ENCODE measurements at regions not wholly inside any gene's neighbourhood (a gene's known extent, or its start where the extent isn't known, plus 50 kb on each side); places are given as distances from the start of the nearest gene placed in this dataset.
"Not testable (repeated sequence)": the region's sequence is repeated elsewhere in the genome, so short reads cannot be mapped to it uniquely, and the experiment has no call there.

GRCh38 chr17:21768244-21768643, 75.9 kb downstream of the KCNJ18 start:
- intact Hi-C loops (cut with micrococcal nuclease; ENCODE audit: unreplicated experiment); H3K4me1 ChIP-seq (ENCODE audit: insufficient read depth, low read length, poor library complexity, severe bottlenecking); H3K27ac ChIP-seq (ENCODE audit: low read depth, low read length, poor library complexity, severe bottlenecking); CTCF ChIA-PET; H3K9me3 ChIP-seq (ENCODE audit: low read depth, low read length, poor library complexity, severe bottlenecking); H3K36me3 ChIP-seq (ENCODE audit: insufficient read depth, low read length, poor library complexity, severe bottlenecking); H3K27me3 ChIP-seq (replicated peaks; ENCODE audit: insufficient read depth, low read depth, low read length, poor library complexity); DNase-seq (ENCODE audit: low spot score); POLR2A ChIA-PET (ENCODE audit: low non-redundant PET); H3K4me3 ChIP-seq (ENCODE audit: low read depth, low read length, poor library complexity, severe bottlenecking); BruUV-seq (replicated peaks): not testable (repeated sequence)

DNA sequence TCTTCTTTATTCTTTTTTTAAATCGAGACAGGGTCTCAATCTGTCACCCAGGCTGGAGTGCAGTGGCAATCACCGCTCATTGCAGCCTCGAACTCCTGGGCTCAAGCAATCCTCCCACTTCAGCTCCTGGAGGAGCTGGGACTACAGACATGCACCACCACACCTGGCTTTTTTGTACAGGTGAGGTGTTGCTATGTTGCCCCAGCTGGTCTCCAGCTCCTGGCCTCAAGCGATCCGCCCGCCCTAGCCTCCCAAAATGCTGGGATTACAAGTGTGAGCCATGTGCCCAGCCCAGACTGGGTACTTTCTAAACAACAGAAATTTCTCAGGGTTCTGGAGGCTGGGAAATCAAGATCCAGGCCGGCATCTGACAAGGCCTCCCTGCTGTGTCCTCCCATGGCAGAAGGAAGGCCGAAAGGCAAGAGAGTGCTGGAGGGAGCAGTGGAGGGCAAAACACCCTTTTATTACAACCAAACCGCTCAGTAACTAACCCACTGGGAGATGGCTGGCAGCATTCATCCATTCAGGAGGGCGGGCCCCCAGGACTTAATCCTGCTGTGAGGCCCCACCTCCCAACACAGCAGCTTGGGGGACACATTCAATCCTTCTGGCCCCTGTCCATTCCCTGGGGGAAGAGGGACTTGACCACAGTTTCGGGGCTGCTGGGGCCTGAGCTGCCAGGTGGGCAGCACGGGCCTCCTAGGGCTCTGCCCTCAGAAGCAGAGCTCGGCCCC, 76.6 kb downstream of the KCNJ18 start:
- intact Hi-C loops (cut with micrococcal nuclease; ENCODE audit: unreplicated experiment); H3K9me3 ChIP-seq (ENCODE audit: low read depth, low read length, poor library complexity, severe bottlenecking): not testable (repeated sequence)

DNA sequence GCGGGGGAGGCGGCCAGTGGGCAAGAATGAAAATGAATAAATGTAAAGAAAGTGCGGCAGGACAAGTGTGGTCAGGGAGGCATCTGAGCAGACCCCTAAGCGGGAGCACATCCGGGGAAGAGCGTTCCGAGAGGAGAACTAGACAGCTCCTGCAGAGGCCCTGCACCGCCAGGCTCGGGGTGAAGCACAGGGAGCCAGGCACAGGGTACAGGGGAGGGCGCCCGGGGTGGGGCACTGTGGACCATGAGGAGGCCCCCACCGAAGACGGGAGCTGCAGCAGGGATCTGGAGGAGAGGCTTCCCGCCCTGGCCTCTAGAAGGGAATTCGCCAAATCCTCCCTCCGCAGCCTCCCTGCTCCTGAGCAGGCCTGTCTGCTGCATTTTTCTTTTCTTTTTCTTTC, 77.5 kb downstream of the KCNJ18 start:
- H3K27ac ChIP-seq (ENCODE audit: low read depth, low read length, poor library complexity, severe bottlenecking); intact Hi-C loops (cut with micrococcal nuclease; ENCODE audit: unreplicated experiment); CTCF ChIA-PET; POLR2A ChIA-PET (ENCODE audit: low non-redundant PET); H3K4me1 ChIP-seq (ENCODE audit: insufficient read depth, low read length, poor library complexity, severe bottlenecking); BruUV-seq (replicated peaks); H3K27me3 ChIP-seq (replicated peaks; ENCODE audit: insufficient read depth, low read depth, low read length, poor library complexity); H3K36me3 ChIP-seq (ENCODE audit: insufficient read depth, low read length, poor library complexity, severe bottlenecking); H3K4me3 ChIP-seq (ENCODE audit: low read depth, low read length, poor library complexity, severe bottlenecking); H3K9me3 ChIP-seq (ENCODE audit: low read depth, low read length, poor library complexity, severe bottlenecking); DNase-seq (ENCODE audit: low spot score): not testable (repeated sequence)

More for the DNA sequence above, 76.6 kb downstream of the KCNJ18 start:
- CTCF ChIA-PET; H3K4me1 ChIP-seq (ENCODE audit: insufficient read depth, low read length, poor library complexity, severe bottlenecking); DNase-seq (ENCODE audit: low spot score); POLR2A ChIA-PET (ENCODE audit: low non-redundant PET); BruUV-seq (replicated peaks); H3K4me3 ChIP-seq (ENCODE audit: low read depth, low read length, poor library complexity, severe bottlenecking); H3K27me3 ChIP-seq (replicated peaks; ENCODE audit: insufficient read depth, low read depth, low read length, poor library complexity); H3K27ac ChIP-seq (ENCODE audit: low read depth, low read length, poor library complexity, severe bottlenecking); H3K36me3 ChIP-seq (ENCODE audit: insufficient read depth, low read length, poor library complexity, severe bottlenecking): not testable (repeated sequence)

DNA sequence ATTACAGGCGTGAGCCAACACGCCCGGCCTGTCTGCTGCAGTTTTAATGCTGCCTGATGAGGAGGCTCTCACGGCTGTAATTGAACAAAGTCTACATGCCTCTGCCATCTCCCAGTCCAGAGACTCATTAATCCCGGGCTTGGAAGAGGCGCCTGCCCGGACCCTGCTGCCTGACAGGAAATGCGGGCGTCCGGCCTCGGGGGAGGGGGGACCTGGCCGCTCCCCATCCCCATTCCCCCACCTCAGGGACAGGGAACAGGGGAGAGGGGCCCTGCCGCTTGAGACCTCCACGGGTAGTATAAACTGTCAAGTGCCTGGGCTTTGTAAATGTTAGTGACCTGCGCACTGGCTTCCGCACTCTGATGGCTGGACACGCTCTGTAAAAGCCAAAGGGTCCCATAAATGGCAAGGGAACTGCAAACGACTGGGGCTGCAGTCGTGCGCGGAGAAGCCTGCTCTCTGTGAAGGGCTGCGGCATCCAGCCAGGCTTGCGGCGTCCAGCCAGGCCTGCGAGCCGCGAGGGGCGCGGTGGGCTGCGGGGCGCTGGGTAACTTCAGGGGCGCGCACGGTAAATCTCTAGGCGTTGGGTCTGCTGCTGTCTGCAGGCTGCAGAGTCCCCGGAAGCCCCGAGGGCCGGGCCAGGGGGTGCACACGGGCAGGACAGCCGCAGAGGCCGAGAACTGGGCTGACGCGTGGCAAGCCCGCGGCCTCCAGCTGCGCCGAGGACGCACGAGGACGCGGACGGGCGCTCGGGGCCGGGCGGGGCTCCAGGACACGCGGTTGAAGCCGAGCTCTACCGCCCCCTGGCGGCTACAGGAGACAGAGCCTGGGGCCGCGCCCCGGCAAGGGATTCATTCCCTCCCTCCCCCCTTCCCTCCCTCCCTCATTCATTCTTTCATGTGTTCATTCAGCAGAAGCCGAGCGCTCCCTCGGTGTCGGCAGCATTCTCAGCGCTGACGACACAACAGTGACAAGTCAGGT, 78.4 kb downstream of the KCNJ18 start:
- H3K36me3 ChIP-seq (ENCODE audit: insufficient read depth, low read length, poor library complexity, severe bottlenecking); POLR2A ChIA-PET (ENCODE audit: low non-redundant PET); CTCF ChIA-PET; H3K4me3 ChIP-seq (ENCODE audit: low read depth, low read length, poor library complexity, severe bottlenecking); H3K27ac ChIP-seq (ENCODE audit: low read depth, low read length, poor library complexity, severe bottlenecking); H3K4me1 ChIP-seq (ENCODE audit: insufficient read depth, low read length, poor library complexity, severe bottlenecking); DNase-seq (ENCODE audit: low spot score); H3K27me3 ChIP-seq (replicated peaks; ENCODE audit: insufficient read depth, low read depth, low read length, poor library complexity); intact Hi-C loops (cut with micrococcal nuclease; ENCODE audit: unreplicated experiment); BruUV-seq (replicated peaks); H3K9me3 ChIP-seq (ENCODE audit: low read depth, low read length, poor library complexity, severe bottlenecking): not testable (repeated sequence)

- Histone ChIP-seq H3K27ac (ENCODE audit: low read depth, low read length, poor library complexity, severe bottlenecking) (no peak overlapping the region), H3K27me3 (replicated peaks; ENCODE audit: insufficient read depth, low read depth, low read length, poor library complexity) (no peaks in the 10 kb centered on the region), H3K4me1 (ENCODE audit: insufficient read depth, low read length, poor library complexity, severe bottlenecking) (no peaks in the 10 kb centered on the region), H3K36me3 (ENCODE audit: insufficient read depth, low read length, poor library complexity, severe bottlenecking) (no peaks in the 10 kb centered on the region), H3K4me3 (ENCODE audit: low read depth, low read length, poor library complexity, severe bottlenecking) (no peak overlapping the region), H3K9me3 (ENCODE audit: low read depth, low read length, poor library complexity, severe bottlenecking) (peaks cover 4% of the 10 kb centered on the region)
- CTCF ChIA-PET = no interaction called here
- no peak for DNase-seq (ENCODE audit: low spot score)
- POLR2A ChIA-PET (ENCODE audit: low non-redundant PET) = interaction anchor here (0.6 kb wide), 1 partner anchor 796 kb away, joined by 4 read pairs; no protein-coding TSS in a partner anchor
- BruUV-seq (replicated peaks) = no TSS peak
- intact Hi-C loops (cut with micrococcal nuclease; ENCODE audit: unreplicated experiment) = no loop called here
- TF ChIP-seq CTCF (conservative IDR thresholded peaks at IDR 0.05; ENCODE audit: low read depth, low read length) (no peak), EZH2 (IDR thresholded peaks at IDR 0.05; ENCODE audit: borderline replicate concordance, low read depth, low read length, poor library complexity, severe bottlenecking) (no peak)
Observed at GRCh38 chr17:21772321-21772720, 80.0 kb downstream of the KCNJ18 start.

GRCh38 chr17:21772991-21773713, 80.8 kb downstream of the KCNJ18 start:
- H3K9me3 ChIP-seq (ENCODE audit: low read depth, low read length, poor library complexity, severe bottlenecking); H3K27ac ChIP-seq (ENCODE audit: low read depth, low read length, poor library complexity, severe bottlenecking); intact Hi-C loops (cut with micrococcal nuclease; ENCODE audit: unreplicated experiment); H3K4me3 ChIP-seq (ENCODE audit: low read depth, low read length, poor library complexity, severe bottlenecking); H3K4me1 ChIP-seq (ENCODE audit: insufficient read depth, low read length, poor library complexity, severe bottlenecking); H3K36me3 ChIP-seq (ENCODE audit: insufficient read depth, low read length, poor library complexity, severe bottlenecking); DNase-seq (ENCODE audit: low spot score); CTCF ChIA-PET; BruUV-seq (replicated peaks); H3K27me3 ChIP-seq (replicated peaks; ENCODE audit: insufficient read depth, low read depth, low read length, poor library complexity): not testable (repeated sequence)
- POLR2A ChIA-PET (ENCODE audit: low non-redundant PET) = interaction anchor here (0.6 kb wide), 1 partner anchor 795 kb away, joined by 4 read pairs; no protein-coding TSS in a partner anchor
